SU-DHL-6 (cell line): ENCODE measurements at regions not wholly inside any gene's neighbourhood (a gene's known extent, or its start where the extent isn't known, plus 50 kb on each side); places are given as distances from the start of the nearest gene placed in this dataset.

Experiments
- CTCF ChIP-seq: fragments of 200-600 bp; sonication (generic); IDR thresholded peaks from one replicate; pipeline ENCODE4 v1.5.1; 2017; ENCODE audit warnings: antibody characterized with exemption, mild to moderate bottlenecking, low read length, moderate library complexity; ENCODE audit not compliant: insufficient read depth, poor library complexity, severe bottlenecking
- EZH2phosphoT487 ChIP-seq: fragments of 200-600 bp; sonication (generic), shearing (Covaris generic); conservative IDR thresholded peaks from 2 replicates; pipeline ENCODE4 v1.6.1; 2018; ENCODE audit warnings: mild to moderate bottlenecking, antibody characterized with exemption, low read length, moderate library complexity, mixed read lengths

- TF ChIP-seq CTCF: no peak
- no peak for TF ChIP-seq EZH2phosphoT487
These were observed 136.0 kb downstream of the EPC1 start for GRCh38 chr10:32211046-32211363.
